Breast epithelium (tissue), 3 donors: ENCODE measurements at regions not wholly inside any gene's neighbourhood (a gene's known extent, or its start where the extent isn't known, plus 50 kb on each side); places are given as distances from the start of the nearest gene placed in this dataset.

Experiments used
- CTCF ChIP-seq, 3 donors: fragments of 450-650 bp; IDR thresholded peaks; one replicate each; pipeline ENCODE4 v1.5.1; 2016 to 2017; ENCODE audit warnings: antibody characterized with exemption in 3 of 3, mild to moderate bottlenecking in 3 of 3, moderate library complexity in 3 of 3
- POLR2A ChIP-seq: fragments of 450-650 bp; IDR thresholded peaks from one replicate; pipeline ENCODE4 v1.6.1; 2016; ENCODE audit warnings: antibody characterized with exemption, mild to moderate bottlenecking, moderate library complexity
- POLR2AphosphoS5 ChIP-seq, 3 donors: sonication (generic); formaldehyde crosslinking; IDR thresholded peaks; one replicate each; pipeline ENCODE4 v1.6.1; 2017; ENCODE audit warnings: antibody characterized with exemption in 3 of 3

DNA sequence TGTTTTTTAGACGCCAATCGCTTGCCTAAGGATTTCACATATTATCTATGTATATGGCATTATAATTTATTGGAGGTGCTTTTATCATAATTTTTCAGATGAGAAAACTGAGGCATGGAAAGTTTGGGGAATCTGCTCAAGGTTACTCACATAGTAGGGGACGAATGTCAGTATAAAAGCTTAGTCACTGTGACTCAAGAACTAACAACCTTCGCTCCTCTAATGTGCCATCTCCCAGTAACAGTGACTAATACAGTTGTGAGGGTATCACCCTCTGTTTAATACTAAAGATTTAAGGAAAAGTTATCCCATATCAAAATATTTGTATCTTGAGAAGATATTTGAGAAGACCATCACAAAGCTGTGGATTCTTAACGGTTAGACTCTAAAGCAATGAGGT, 353.1 kb upstream of the SPOCK3 start:
- no peak for TF ChIP-seq CTCF (IDR thresholded peaks at IDR 0.05)
- TF ChIP-seq POLR2AphosphoS5 (IDR thresholded peaks at IDR 0.05): no peak
- TF ChIP-seq POLR2A: no peak
